Mesenchymal stem cell (in vitro differentiated cells and primary cell): ENCODE measurements at regions not wholly inside any gene's neighbourhood (a gene's known extent, or its start where the extent isn't known, plus 50 kb on each side); places are given as distances from the start of the nearest gene placed in this dataset.

ENCODE experiments used
- DNase-seq: peaks from one replicate; pipeline ENCODE4 v3.0.0-alpha.2; 2013
- H2AFZ ChIP-seq: one replicate; pipeline ENCODE4 v1.6.1; 2013; ENCODE audit warnings: low read depth, mild to moderate bottlenecking, control low read depth, inconsistent platforms, low read length, moderate library complexity
- H2AK5ac ChIP-seq: 2 replicates; pipeline ENCODE4 v1.6.1; 2013; ENCODE audit warnings: low read length, moderate library complexity, mild to moderate bottlenecking, inconsistent platforms; ENCODE audit not compliant: severe bottlenecking
- H2BK120ac ChIP-seq: one replicate; pipeline ENCODE4 v1.6.1; 2013; ENCODE audit warnings: low read depth, mild to moderate bottlenecking, inconsistent platforms, low read length, moderate library complexity
- H2BK12ac ChIP-seq, 2 experiments: one replicate each; pipeline ENCODE4 v1.6.1; 2013; ENCODE audit warnings: inconsistent platforms in 2 of 2, low read length in 2 of 2, mild to moderate bottlenecking in 2 of 2, moderate library complexity in 2 of 2, control low read depth in 1 of 2
- H2BK15ac ChIP-seq: one replicate; pipeline ENCODE4 v1.6.1; 2013; ENCODE audit warnings: mild to moderate bottlenecking, low read depth, inconsistent platforms; ENCODE audit not compliant: poor library complexity, severe bottlenecking
- H2BK5ac ChIP-seq: 2 replicates; pipeline ENCODE4 v1.6.1; 2013; ENCODE audit warnings: low read depth, mild to moderate bottlenecking, low read length, control low read depth, inconsistent platforms; ENCODE audit not compliant: poor library complexity, severe bottlenecking
- H3K14ac ChIP-seq, 2 experiments: one replicate each; pipeline ENCODE4 v1.6.1; 2013; ENCODE audit warnings: inconsistent platforms in 2 of 2, low read length in 2 of 2, control low read depth in 1 of 2, mild to moderate bottlenecking in 1 of 2, moderate library complexity in 1 of 2
- H3K18ac ChIP-seq, 2 experiments: one replicate each; pipeline ENCODE4 v1.6.1; 2013; ENCODE audit warnings: inconsistent platforms in 2 of 2, low read length in 2 of 2, control low read depth in 1 of 2, low read depth in 1 of 2, mild to moderate bottlenecking in 1 of 2
- H3K23ac ChIP-seq, 2 experiments: one replicate each; pipeline ENCODE4 v1.6.1; 2013; ENCODE audit warnings: inconsistent platforms in 2 of 2, low read length in 2 of 2, mild to moderate bottlenecking in 2 of 2, moderate library complexity in 2 of 2, control low read depth in 1 of 2
- H3K27ac ChIP-seq: 2 replicates; pipeline ENCODE4 v1.5.1; 2013; ENCODE audit warnings: mild to moderate bottlenecking, moderate library complexity, low read length, control low read depth, inconsistent platforms; ENCODE audit not compliant: poor library complexity, severe bottlenecking
- H3K27me3 ChIP-seq, 2 experiments: 2 replicates each; pipeline versions ENCODE4 v1.6.1 to v1.7.0; 2013; ENCODE audit warnings: low read length in 2 of 2, mild to moderate bottlenecking in 2 of 2, moderate library complexity in 2 of 2, control low read depth in 1 of 2, inconsistent platforms in 1 of 2; ENCODE audit not compliant: control insufficient read depth in 1 of 2, insufficient read depth in 1 of 2
- H3K36me3 ChIP-seq, 2 experiments: 2 replicates each; pipeline versions ENCODE4 v1.6.1 to v1.7.0; 2013; ENCODE audit warnings: low read length in 2 of 2, control low read depth in 1 of 2, inconsistent platforms in 1 of 2, low read depth in 1 of 2, mild to moderate bottlenecking in 1 of 2; ENCODE audit not compliant: insufficient read depth in 2 of 2, control insufficient read depth in 1 of 2
- H3K4ac ChIP-seq, 2 experiments: one replicate each; pipeline ENCODE4 v1.6.1; 2013; ENCODE audit warnings: inconsistent platforms in 2 of 2, low read length in 2 of 2, mild to moderate bottlenecking in 2 of 2, moderate library complexity in 2 of 2, control low read depth in 1 of 2, low read depth in 1 of 2
- H3K4me1 ChIP-seq: 2 replicates; pipeline ENCODE4 v1.6.1; 2013; ENCODE audit warnings: low read depth, low read length, control low read depth; ENCODE audit not compliant: control insufficient read depth, insufficient read depth
- H3K4me2 ChIP-seq: 2 replicates; pipeline ENCODE4 v1.6.1; 2013; ENCODE audit warnings: low read length, mild to moderate bottlenecking, inconsistent platforms; ENCODE audit not compliant: poor library complexity, severe bottlenecking
- H3K4me3 ChIP-seq, 2 experiments: 2 replicates each; pipeline versions ENCODE4 v1.5.1 to v1.7.0; 2013; ENCODE audit warnings: low read length in 2 of 2, mild to moderate bottlenecking in 2 of 2, control low read depth in 1 of 2, low read depth in 1 of 2; ENCODE audit not compliant: insufficient read depth in 1 of 2
- H3K79me1 ChIP-seq: replicated peaks from 2 replicates; pipeline ENCODE4 v1.6.1; 2013; ENCODE audit warnings: mild to moderate bottlenecking, control low read depth, low read length, inconsistent platforms; ENCODE audit not compliant: poor library complexity, severe bottlenecking
- H3K9ac ChIP-seq: 2 replicates; pipeline ENCODE4 v1.7.0; 2013; ENCODE audit warnings: mild to moderate bottlenecking, low read length, moderate library complexity
- H3K9me3 ChIP-seq: 2 replicates; pipeline ENCODE4 v1.7.0; 2013; ENCODE audit warnings: mild to moderate bottlenecking, low read length; ENCODE audit not compliant: control insufficient read depth
- H4K8ac ChIP-seq: one replicate; pipeline ENCODE4 v1.6.1; 2013; ENCODE audit warnings: inconsistent platforms, mild to moderate bottlenecking, low read length, moderate library complexity
- H4K91ac ChIP-seq: one replicate; pipeline ENCODE4 v1.6.1; 2013; ENCODE audit warnings: mild to moderate bottlenecking, low read length, inconsistent platforms
- WGBS: methylation state at CpG from one replicate; pipeline ENCODE4 v1.1.7; 2013; ENCODE audit warnings: mixed read lengths; 5-methylcytosine and 5-hydroxymethylcytosine counted together

- Histone ChIP-seq H2BK120ac (no peak overlapping the region), H3K14ac (no peak overlapping the region), H3K4me1 (peaks cover 4% of the 10 kb centered on the region), H3K4ac (no peak overlapping the region), H4K91ac (no peak overlapping the region), H3K9ac (no peak overlapping the region), H3K27me3 (peaks cover 0 to 3% of the 10 kb centered on the region in 2 experiments), H3K27ac (no peak overlapping the region), H3K23ac (no peak overlapping the region), H3K79me1 (no peaks in the 10 kb centered on the region), H2AK5ac (no peak overlapping the region), H2BK15ac (no peak overlapping the region), H2AFZ (no peak overlapping the region), H3K36me3 (no peaks in the 10 kb centered on the region), H2BK5ac (no peak overlapping the region), H3K9me3 (no peaks in the 10 kb centered on the region), H4K8ac (no peak overlapping the region), H3K4me3 (no peak overlapping the region), H3K4me2 (no peak overlapping the region), H2BK12ac (no peak overlapping the region), H3K18ac (no peak overlapping the region)
- WGBS: 98% methylated on average over 1 of the region's 1 CpG
- DNase-seq: no peak
Measured at GRCh38 chr3:59570806-59571205, 521.0 kb upstream of the CFAP20DC start.

DNA sequence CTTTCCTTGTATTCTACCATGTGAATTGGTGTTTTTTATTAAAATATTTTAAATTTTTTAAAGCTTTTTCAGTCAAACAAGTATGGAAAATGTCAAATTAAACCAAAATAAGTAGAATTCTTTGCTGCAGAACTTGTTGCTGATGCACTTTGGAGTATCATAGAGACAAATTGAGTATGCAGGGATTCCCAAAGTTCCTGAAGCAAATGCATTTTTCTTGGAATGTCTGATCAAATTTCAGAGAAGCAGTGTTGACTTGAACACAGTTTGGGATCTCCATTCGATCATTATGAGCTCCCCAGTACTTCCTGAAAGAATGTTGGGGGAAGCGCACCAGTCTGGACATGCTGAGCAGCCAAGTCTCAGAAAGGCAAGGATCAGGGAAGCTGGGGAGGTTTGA is 517.8 kb upstream of the CFAP20DC start:
- Histone ChIP-seq H3K4me3 (no peak overlapping the region), H2AFZ (no peak overlapping the region), H3K79me1 (no peaks in the 10 kb centered on the region), H3K36me3 (no peaks in the 10 kb centered on the region), H2BK5ac (no peak overlapping the region), H3K18ac (no peak overlapping the region), H3K9me3 (no peaks in the 10 kb centered on the region), H3K23ac (no peak overlapping the region), H3K27me3 (peaks cover 0 to 3% of the 10 kb centered on the region in 2 experiments), H3K4ac (no peak overlapping the region), H3K4me2 (no peak overlapping the region), H4K8ac (no peak overlapping the region), H2AK5ac (no peak overlapping the region), H3K27ac (no peak overlapping the region), H2BK15ac (no peak overlapping the region), H3K14ac (no peak overlapping the region), H2BK12ac (no peak overlapping the region), H3K4me1 (peaks cover 2% of the 10 kb centered on the region), H3K9ac (no peak overlapping the region), H2BK120ac (no peak overlapping the region), H4K91ac (no peak overlapping the region)
- DNase-seq: no peak
- 88% methylated on average over 2 of the region's 2 CpGs for WGBS

GRCh38 chr3:59566481-59566975 is 516.7 kb upstream of the CFAP20DC start:
- H4K8ac ChIP-seq: no peak overlapping the region
- no peak overlapping the region for H3K4me3 ChIP-seq
- no peak overlapping the region for H2BK120ac ChIP-seq
- no peak for DNase-seq
- no peak overlapping the region for H4K91ac ChIP-seq
- H2BK12ac ChIP-seq: no peak overlapping the region
- no peak overlapping the region for H3K18ac ChIP-seq
- no peaks in the 10 kb centered on the region for H3K9me3 ChIP-seq
- H2BK5ac ChIP-seq: peak overlapping the region; percentile 83
- H3K4me2 ChIP-seq: no peak overlapping the region
- H3K23ac ChIP-seq: no peak overlapping the region
- H3K27ac ChIP-seq: peak overlapping the region; percentile 93
- peaks cover 0 to 3% of the 10 kb centered on the region in 2 experiments for H3K27me3 ChIP-seq
- H3K79me1 ChIP-seq: no peaks in the 10 kb centered on the region
- no peak overlapping the region for H3K14ac ChIP-seq
- H3K4me1 ChIP-seq: peaks cover 2% of the 10 kb centered on the region
- 94% methylated on average over 4 of the region's 6 CpGs for WGBS
- H2AFZ ChIP-seq: no peak overlapping the region
- no peak overlapping the region for H2BK15ac ChIP-seq
- H3K9ac ChIP-seq: no peak overlapping the region
- H3K36me3 ChIP-seq: no peaks in the 10 kb centered on the region
- no peak overlapping the region for H3K4ac ChIP-seq
- H2AK5ac ChIP-seq: no peak overlapping the region

GRCh38 chr3:59565125-59565524 is 515.3 kb upstream of the CFAP20DC start:
- no peak overlapping the region for H3K4ac ChIP-seq
- no peak overlapping the region for H3K9ac ChIP-seq
- WGBS: 94% methylated on average over 2 of the region's 2 CpGs
- H3K23ac ChIP-seq: no peak overlapping the region
- peak overlapping the region; percentile 97 for H2AK5ac ChIP-seq
- no peak overlapping the region for H2BK5ac ChIP-seq
- peaks cover 3% of the 10 kb centered on the region for H3K4me1 ChIP-seq
- no peaks in the 10 kb centered on the region for H3K79me1 ChIP-seq
- H2BK12ac ChIP-seq: no peak overlapping the region
- H3K36me3 ChIP-seq: no peaks in the 10 kb centered on the region
- peaks cover 0 to 3% of the 10 kb centered on the region in 2 experiments for H3K27me3 ChIP-seq
- no peak for DNase-seq
- no peak overlapping the region for H4K91ac ChIP-seq
- H2AFZ ChIP-seq: no peak overlapping the region
- H3K4me2 ChIP-seq: no peak overlapping the region
- no peak overlapping the region for H3K14ac ChIP-seq
- H4K8ac ChIP-seq: no peak overlapping the region
- no peak overlapping the region for H3K4me3 ChIP-seq
- H2BK15ac ChIP-seq: no peak overlapping the region
- no peak overlapping the region for H3K27ac ChIP-seq
- H2BK120ac ChIP-seq: no peak overlapping the region
- H3K9me3 ChIP-seq: no peaks in the 10 kb centered on the region
- no peak overlapping the region for H3K18ac ChIP-seq
